GM18868 (cell line): ENCODE measurements at regions not wholly inside any gene's neighbourhood (a gene's known extent, or its start where the extent isn't known, plus 50 kb on each side); places are given as distances from the start of the nearest gene placed in this dataset.

Experiments used
- ATAC-seq: cut with Tn5 transposase; IDR thresholded peaks from one replicate; pipeline ENCODE4 v1.9.1; 2021; ENCODE audit warnings: mild to moderate bottlenecking, moderate library complexity; ENCODE audit not compliant: unreplicated experiment

DNA sequence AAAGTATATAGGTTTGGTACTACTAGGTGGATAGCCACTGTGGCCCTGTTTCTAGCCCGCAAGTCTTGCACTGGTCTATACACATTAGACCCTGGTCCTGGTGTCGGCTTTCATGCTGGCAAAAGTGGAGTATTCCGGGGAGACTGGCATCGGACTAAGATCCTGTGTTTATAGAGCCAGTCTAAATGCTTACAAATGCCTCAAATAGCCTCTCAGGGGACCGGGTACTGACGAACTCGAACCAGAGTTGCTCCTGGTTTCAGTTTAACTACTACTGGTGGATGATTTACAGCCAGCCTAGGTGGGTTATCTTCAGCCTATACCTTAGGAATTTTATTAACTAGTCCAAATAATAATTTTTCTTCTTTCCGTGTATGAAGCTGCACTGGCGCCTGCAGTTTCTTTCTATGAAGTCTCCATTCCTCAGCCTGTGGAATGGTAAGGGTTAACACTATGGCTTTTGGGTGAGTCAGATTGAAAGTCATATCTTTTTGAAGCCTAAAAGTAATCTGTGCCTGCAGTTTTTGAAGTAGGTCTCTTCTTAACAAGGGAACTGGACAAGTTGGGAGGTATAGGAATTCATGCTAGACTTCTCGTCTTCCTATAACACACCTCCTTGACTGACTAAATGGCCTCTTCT is 51.3 kb downstream of the OR10H4 start:
- no peak for ATAC-seq

DNA sequence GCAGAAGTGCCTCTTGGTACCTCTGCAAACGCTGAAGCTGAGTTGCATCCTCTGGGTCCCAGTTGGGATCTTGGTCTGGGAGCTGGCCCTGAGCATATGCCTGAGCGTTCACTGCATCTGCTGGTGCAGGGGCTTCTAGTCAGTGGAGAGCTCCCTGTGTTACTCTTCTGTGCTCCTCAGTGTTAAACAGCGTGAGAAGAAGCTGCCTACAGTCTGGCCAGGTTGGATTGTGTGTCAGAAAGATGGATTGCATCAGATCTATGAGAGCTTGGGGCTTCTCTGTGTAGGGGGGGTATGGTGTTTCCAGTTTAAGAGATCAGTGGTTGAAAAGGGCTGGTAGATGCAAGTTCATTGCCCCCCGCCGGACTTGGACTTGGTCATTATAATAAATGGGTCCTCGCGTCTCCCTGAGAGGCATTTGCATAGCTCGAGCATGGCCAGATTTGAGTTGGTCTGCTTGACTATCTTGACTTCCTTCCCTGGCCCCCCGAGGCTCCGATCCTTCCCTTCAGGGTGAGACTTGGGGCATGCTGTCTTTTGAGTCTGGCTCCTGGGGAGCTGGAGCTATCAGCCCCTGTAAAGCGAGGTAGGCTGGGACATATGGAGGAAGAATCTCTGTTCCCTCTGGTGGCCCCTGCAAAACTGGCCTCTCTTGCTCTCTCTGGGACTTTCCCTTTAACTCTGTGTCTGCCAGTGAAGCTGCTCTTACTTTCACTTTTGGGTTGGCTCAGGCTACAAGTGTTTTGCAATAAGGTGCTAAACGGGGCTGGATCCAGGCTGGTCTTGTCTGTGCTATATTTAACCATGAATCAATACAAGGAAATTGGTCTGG is 52.9 kb downstream of the OR10H4 start:
- ATAC-seq, result peak; percentile 66

DNA sequence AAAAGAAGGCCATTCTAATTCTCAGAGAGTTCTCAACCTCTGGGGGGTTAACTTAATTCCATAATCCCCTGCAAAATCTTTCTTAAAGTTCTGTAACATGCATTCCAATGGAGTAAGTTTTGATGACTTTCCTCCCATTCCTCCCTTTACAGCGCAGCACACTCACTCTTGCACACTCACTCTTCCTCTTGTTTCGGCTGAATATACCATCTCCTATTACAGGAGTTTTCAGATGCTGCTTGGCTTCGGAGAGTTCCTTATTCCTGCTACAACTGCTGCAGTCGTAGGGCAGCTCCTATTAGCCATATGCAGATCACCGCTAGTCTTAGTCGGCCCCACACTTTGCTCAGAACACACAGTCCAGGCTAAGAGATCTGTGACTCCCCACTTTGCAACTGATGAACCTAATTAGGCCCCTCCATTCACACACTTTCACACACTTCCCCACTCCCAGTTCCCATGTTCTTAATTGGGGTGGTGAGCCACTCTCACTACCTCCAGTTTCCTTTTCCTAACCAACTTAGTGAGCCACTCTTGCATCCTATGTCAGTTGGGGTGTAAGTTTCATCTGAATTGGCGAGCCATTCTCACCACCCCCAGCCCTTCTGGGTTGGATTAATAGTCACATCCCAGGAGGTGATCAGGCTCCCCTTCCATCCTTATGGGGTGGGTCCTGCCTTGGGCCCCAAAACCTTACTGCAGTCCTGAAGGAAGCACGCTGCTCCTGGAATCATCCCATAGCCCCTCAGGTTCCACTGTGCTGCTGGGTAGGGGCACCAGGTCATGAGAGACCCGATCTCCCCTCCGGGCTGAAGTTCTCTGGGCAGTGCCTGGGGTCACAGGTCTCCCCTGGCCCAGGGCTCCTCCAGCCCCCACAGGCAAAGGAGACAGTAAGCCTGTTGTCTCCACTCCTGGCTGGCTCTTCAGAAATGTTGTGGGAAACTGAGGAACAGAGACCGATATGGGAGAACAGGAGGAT is 53.9 kb downstream of the OR10H4 start:
- ATAC-seq, result no peak

DNA sequence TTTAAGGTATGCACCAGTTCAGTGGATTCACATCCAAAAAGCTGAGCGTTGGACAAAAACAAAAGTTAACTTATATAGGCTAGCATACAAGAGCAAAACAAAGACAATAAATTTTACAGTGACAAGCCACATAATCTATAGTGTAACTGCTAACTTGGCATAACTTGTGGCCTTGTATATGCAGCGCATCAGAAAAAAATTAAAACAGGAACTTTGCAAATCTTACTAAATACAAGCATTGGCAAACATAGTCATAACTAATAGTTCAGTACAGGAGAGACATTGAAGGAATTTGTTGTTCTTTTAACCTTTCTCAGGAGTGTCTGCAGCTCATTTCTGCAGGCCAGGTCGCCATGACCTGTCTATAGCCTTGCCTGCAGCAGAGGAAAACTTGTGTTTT is 54.6 kb downstream of the OR10H4 start:
- ATAC-seq, result no peak

DNA sequence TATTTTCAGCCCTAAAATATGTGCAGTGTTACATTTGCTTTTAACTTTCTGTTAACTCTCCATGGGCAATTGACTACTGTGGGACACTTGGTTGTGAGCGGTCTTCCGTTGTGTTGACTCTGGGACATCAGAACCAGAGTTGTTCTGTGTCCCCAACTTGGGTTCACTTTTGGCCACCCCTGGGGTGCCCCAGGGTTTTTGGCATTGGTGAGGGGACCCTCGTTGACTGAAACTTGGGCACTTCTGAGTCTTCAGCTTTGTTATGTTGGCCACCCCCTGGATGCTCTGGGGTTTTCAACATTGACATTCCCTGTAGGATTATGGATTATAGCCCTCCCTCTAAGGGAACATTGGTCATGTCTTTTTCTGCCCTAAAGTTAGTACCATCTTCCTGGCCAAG is 57.1 kb downstream of the OR10H4 start:
- no peak for ATAC-seq

DNA sequence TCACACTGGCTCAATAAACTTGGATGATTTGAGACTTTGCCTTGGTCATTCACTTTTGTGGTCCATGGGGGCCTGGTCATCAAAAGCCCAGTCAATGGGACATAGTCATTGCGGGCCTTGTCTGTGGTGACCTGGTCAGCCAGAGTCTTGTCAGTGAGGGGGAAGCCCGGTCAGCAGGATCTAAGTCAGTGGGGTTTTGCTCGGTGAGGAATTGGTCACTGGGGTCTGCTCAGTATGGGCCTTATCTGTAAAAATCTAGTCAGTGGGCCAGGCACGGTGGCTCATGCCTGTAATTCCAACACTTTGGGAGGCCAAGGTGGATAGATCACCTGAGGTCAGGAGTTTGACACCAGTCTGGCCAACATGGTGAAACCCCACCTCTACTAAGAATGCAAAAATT is 63.7 kb upstream of the TPM4 start:
- no peak for ATAC-seq

DNA sequence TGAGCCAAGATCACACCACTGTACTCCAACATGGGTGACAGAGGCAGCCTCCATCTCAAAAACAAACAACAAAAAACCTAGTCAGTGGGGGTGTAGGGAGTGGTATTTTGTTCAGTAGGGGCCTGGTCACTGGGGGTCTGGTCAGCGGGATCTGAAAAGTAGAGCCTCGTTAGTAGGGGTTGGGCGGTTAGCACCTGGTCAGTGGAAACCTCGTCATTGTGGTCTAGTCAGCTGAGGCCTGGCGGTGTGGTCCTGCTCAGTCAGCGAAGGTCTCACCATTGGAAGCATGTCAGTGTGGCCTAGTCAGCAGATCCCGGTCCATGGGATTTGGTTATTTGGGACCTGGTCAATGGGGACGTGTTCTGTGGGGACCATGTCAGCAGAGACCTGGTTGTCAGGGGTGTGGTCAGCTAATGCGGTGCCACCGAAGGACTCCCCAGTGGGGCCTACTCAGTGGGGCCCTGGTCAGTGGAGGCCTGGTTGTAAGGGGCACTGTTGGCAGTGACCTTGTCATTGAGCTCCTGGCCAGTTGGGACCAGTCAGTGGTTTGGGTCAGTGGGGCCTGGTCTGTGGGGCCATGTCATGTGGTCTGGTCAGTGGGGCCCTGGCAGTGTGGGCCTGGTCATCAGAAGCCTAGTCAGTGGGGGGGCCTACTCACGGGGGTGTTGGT is 63.0 kb upstream of the TPM4 start:
- ATAC-seq, result no peak

DNA sequence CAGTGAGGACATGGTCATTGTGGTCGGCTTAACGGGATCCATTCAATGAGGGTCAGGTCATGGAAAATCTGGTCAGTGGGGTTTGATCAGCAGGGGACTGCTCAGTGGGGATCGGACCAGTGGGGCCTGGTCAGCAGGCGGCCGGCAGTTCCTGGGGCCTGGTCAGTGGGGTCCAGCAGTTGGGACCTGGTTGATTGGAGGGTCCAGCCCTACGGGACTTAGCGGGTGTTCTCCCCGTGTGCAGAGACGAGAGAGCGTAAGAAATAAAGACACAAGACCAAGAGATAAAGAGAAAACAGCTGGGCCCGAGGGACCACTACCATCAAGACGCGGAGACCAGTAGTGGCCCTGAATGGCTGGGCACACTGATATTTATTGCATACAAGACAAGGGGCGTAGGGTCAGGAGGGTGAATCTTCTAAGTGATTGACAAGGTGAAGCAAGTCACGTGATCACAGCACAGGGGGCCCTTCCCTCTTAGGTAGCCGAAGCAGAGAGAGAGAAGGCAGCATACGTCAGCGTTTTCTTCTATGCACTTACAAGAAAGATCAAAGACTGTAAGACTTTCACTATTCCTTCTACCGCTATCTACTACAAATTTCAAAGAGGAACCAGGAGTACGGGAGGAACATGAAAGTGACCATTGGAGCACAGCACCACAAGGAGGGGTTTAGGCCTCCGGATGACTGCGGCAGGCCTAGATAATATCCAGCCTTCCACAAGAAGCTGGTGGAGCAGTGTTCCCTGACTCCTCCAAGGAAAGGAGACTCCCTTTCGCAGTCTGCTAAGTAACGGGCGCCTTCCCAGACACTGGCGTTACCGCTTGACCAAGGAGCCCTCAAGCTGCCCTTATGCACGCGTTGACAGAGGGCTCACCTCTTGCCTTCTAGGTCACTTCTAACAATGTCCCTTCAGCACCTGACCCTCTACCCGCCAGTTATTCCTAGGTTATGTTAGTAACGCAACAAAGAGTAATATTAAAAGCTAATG is 62.1 kb upstream of the TPM4 start:
- ATAC-seq, result no peak

DNA sequence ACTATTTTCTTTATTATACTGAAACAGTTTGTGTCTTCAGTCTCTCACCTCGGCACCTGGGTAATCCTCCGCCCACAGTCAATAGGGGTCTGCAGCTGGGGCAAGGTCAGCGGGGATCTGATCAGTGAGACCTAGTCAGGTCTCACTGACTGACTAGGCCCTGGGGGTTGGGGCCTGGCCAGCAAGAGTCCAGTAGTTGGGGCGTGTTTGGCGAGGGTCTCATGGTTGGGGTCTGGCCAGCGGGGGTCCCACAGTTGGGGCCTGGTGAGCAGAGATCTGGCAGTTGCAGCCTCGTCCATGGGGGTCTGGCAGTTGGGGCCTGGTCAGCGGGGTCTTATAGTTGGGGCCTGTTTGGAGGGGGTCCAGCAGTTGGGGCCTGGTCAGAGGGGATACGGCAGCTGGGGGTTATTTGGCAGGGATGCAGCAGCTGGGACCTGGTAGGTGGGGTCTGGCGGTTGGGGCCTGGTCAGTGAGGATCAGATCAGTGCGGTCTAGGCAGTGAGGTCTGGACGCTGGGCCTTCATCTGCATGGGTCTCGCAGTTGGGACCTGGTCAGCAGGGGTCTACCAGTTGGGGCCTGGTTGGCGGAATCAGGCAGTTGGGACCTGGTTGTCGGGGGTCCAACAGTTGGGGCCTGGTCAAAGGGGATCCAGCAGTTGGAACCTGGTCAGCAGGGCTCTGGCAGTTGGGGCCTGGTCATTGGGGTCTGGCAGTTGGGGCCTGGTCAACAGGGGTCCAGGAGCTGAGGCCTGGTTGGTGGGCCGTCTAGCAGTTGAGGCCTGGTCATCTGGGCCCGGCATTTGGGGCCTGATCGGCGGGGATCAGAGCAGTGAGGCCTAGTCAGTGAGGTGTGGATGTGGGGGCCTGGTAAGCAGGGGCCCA is 61.1 kb upstream of the TPM4 start:
- ATAC-seq, result no peak

DNA sequence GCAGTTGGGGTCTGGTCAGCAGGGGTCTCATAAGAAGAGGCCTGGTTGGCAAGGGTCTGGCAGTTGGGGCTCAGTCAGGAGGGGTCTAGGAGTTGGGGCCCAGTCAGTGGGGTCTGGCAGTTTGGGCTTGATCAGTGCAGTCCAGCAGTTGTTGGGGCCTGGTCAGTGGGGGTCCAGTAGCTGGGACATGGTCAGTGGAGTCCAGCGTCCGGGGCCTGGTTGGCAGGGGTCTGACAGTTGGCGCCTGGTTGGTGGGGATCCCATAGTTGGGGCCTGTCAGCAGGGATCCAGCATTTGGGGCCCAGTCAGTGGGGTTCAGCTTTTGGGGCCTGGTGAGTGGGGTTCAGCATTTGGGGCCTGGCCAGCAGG is 60.5 kb upstream of the TPM4 start:
- no peak for ATAC-seq

DNA sequence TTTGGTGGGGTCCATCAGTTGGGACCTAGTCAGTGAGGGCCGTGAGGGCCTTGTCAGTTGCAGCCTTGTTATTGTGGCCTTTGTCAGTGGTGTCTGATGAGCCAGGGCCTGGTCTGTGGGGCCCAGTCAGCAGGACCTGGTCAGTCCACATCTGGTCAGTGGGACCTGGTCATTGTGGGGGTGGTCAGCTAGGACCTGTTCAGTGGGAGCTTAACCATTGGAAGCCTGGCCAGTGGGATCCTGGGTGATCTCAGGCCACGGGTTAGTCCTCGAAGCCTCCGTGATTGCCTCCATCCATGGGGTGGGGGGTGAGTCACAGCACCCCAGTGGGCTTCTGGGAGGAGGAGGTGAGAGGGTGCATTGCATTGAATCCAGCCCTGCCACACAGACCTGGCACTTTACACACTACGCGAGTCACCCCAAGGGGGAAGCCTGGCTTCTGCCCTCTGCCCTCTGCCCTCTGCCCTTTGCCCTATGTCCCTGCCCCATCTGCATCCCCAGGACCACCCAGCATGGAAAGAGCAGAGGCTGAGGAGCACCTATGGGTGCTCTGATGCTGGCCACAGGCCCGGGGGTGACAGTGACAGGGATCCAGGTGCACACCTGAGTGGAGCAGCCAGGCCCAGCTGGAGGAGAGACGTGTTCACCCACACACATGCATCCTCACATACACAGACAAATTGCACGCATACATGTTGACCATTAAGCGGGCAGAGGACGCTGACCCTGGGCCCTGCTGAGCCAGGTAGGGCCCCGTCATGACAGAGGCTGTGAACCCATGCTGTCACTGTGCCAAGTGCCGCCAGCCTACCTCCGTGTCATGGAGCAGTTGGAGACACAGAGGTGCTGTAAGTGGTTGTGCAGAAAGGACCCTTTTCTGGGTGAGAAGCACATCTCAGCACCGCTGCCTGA is 59.8 kb upstream of the TPM4 start:
- ATAC-seq, result no peak

DNA sequence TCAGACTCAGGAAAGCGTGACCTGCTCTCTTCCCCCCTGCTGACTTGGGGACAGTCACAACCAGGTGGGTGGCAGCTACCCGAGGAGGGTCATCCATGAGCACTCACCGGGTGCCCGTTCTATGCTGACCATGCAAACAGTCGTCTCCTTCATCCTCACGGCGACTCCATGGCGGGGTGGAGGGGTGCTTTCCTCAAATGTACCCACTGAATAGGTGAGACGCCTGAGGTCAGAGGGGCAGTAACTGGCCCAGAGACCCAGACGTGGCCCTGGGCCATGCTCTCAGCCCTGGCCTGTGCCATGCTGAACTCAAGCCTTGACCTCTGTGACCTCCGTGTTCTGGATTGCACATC is 59.2 kb upstream of the TPM4 start:
- ATAC-seq, result no peak

DNA sequence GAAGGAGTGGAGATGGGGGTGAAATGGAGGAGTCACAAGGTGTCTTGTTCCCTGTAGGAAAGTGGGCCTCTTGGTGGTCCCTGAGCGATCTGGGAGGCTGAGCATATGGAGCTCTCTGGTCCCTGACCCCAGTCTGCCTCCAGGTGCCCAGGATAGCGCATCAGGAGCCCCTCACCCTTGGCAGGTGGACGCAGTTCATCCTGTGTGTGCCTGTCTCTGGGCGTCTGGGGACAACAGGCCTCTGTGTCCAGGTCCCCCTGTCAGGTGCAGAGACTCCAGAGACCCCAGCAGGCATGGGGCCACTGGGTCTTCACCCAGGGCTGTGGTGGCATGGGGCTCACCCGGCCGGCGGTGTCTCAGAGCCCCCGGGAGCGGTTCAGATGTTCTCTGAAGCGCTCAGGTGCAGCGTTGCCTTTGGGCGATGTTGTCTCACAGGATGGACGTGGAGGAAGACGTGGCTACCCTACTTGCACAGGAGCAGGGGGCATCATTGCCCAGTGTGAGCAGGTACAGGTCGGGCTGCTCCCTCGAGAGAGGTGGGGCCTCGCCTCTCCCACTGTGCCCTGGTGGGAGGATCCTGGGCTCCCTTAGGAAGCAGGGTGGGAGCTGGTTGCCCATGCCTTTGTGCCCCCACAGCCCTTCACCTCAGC is 58.1 kb upstream of the TPM4 start:
- no peak for ATAC-seq

DNA sequence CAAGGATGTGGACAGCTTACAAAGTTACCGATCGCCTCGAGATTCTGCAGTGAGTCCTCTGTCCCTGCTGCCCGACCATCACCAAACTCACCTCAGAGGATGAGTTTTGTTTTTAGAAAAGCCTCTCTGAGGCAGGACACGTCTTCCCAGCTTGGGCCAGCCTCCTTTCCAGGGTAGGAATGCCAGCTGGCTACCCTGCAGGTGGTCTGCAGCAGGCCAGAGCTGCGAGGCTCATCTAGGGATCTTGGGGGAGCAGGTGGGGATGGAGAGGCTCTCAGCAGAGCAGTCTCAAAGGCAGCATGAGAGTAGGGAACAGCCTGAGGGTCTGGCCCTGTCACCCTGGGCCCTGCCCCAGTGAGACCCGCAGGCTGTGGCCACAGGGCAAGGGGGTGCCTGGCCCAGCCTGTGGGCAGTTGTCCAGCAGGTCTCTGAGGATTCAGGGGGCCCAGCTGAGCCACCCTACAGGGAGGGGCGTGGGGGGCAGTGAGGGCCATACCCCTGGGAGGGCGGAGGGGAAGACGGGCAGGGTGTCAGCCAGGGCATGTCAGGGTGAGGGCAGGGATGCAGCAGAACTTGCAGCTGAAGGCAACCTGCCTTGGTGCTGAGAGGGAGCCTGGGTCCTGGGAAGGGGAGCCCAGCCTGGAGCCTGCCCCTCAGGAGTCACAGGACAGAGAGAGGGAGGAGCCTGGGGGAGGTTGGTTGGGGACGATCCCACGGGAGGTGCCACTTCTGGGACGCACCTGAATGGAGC is 57.3 kb upstream of the TPM4 start:
- ATAC-seq, result no peak

DNA sequence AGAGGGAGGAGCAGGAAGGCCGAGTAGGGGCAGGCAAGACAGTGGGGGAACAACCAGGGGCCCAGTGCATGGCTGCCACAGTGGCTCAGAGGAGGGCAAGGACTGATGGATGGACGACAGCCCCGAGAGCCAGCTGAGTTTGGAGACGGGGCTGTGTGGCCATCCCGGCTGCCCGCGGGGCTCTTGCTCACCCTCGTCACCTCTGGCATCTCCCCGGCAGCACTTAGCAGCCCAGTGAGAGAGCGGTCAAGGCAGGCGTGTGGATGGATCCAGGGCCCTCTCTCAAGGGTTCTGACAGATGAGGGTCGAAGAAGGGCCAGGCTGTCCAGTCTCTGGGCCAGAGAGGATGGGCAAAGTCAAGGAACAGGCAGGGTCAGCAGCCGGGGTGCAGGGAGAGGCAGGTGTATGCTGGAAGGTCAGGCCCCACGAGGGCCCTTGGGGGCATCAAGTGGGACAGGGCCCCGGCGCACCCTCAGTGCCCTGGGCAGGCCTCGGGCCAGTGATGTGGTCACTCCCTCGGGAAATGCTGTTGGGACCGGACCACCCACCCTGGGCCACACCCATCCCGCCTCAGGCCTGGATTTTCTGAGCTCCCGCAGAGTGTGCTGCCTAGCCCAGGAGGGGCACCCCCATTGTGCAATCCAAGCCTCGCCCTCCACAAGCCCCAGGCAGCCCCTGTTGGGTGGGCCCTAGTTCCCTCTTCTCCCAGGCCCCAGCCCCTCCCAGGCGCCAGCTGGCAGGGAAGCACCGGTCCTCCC is 56.4 kb upstream of the TPM4 start:
- ATAC-seq, result no peak

DNA sequence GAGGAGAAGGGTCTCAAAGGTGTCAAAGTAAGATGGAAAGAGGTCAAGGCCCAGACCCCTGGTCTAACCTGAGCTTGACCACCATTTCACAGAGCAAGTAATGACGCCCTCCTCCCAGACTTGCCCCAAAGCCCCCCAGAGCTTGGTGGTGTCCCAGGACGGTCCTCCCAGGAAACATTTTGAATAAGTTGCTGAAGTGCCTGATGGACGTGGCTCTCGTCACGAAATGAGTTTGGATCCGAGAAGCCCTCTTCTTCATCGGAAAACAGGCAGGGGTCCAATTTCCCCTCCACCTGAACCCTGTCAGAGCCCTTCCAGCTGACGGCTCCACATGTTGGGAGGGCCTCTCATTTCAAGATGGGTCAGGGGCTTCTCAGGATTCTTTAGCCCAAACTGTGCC is 54.5 kb upstream of the TPM4 start:
- ATAC-seq, result no peak
